H9 (cell line): ENCODE measurements at regions not wholly inside any gene's neighbourhood (a gene's known extent, or its start where the extent isn't known, plus 50 kb on each side); places are given as distances from the start of the nearest gene placed in this dataset.

ENCODE experiments used
- DNase-seq: peaks from one replicate; pipeline ENCODE4 v3.0.0-alpha.2; 2017
- H2AFZ ChIP-seq: one replicate; pipeline ENCODE4 v1.6.1; 2013; ENCODE audit warnings: mild to moderate bottlenecking, low read length, control low read depth, moderate library complexity
- H2AK5ac ChIP-seq: 2 replicates; pipeline ENCODE4 v1.6.1; 2013; ENCODE audit warnings: low read length, control low read depth, mixed read lengths; ENCODE audit not compliant: insufficient read length
- H2BK120ac ChIP-seq: one replicate; pipeline ENCODE4 v1.6.1; 2013; ENCODE audit warnings: low read depth, mild to moderate bottlenecking, low read length, control low read depth, inconsistent platforms; ENCODE audit not compliant: poor library complexity, severe bottlenecking
- H2BK12ac ChIP-seq: 2 replicates; pipeline ENCODE4 v1.6.1; 2013; ENCODE audit warnings: low read length, control low read depth, mixed read lengths, low read depth; ENCODE audit not compliant: insufficient read length
- H2BK15ac ChIP-seq: 2 replicates; pipeline ENCODE4 v1.6.1; 2013; ENCODE audit warnings: low read depth, low read length, control low read depth
- H2BK20ac ChIP-seq: one replicate; pipeline ENCODE4 v1.6.1; 2013; ENCODE audit warnings: low read depth, mild to moderate bottlenecking, low read length, control low read depth, inconsistent platforms; ENCODE audit not compliant: poor library complexity, severe bottlenecking
- H2BK5ac ChIP-seq: 2 replicates; pipeline ENCODE4 v1.6.1; 2013; ENCODE audit warnings: low read length, control low read depth, mixed read lengths; ENCODE audit not compliant: insufficient read length
- H3K14ac ChIP-seq: 2 replicates; pipeline ENCODE4 v1.6.1; 2013; ENCODE audit warnings: low read length, control low read depth; ENCODE audit not compliant: insufficient read depth
- H3K18ac ChIP-seq: 2 replicates; pipeline ENCODE4 v1.6.1; 2013; ENCODE audit warnings: low read depth, mild to moderate bottlenecking, mixed read lengths, low read length, control low read depth; ENCODE audit not compliant: insufficient read length
- H3K23ac ChIP-seq: 2 replicates; pipeline ENCODE4 v1.6.1; 2013; ENCODE audit warnings: low read length, control low read depth, mixed read lengths, low read depth; ENCODE audit not compliant: insufficient read length
- H3K23me2 ChIP-seq: 2 replicates; pipeline ENCODE4 v1.6.1; 2013; ENCODE audit warnings: low read depth, mild to moderate bottlenecking, mixed read lengths, low read length, control low read depth; ENCODE audit not compliant: insufficient read length, poor library complexity, severe bottlenecking
- H3K27ac ChIP-seq: 2 replicates; pipeline ENCODE4 v1.5.1; 2013; ENCODE audit warnings: low read length, control low read depth, mixed read lengths, low read depth; ENCODE audit not compliant: insufficient read length
- H3K27me3 ChIP-seq: 2 replicates; pipeline ENCODE4 v1.6.1; 2013; ENCODE audit warnings: low read length, control low read depth, inconsistent platforms; ENCODE audit not compliant: insufficient read depth
- H3K4ac ChIP-seq: 2 replicates; pipeline ENCODE4 v1.6.1; 2013; ENCODE audit warnings: low read depth, mild to moderate bottlenecking, control low read depth, inconsistent platforms, low read length, moderate library complexity
- H3K4me1 ChIP-seq: 2 replicates; pipeline ENCODE4 v1.6.1; 2013; ENCODE audit warnings: low read length, control low read depth, inconsistent platforms; ENCODE audit not compliant: insufficient read depth
- H3K4me2 ChIP-seq: 2 replicates; pipeline ENCODE4 v1.6.1; 2013; ENCODE audit warnings: low read length, control low read depth, mixed read lengths; ENCODE audit not compliant: insufficient read length, insufficient read depth
- H3K56ac ChIP-seq: 2 replicates; pipeline ENCODE4 v1.6.1; 2013; ENCODE audit warnings: low read depth, mild to moderate bottlenecking, mixed read lengths, low read length, control low read depth; ENCODE audit not compliant: insufficient read length
- H3K79me1 ChIP-seq: 2 replicates; pipeline ENCODE4 v1.6.1; 2013; ENCODE audit warnings: low read depth, mild to moderate bottlenecking, moderate library complexity, low read length, control low read depth, inconsistent platforms; ENCODE audit not compliant: insufficient read depth, poor library complexity, severe bottlenecking
- H3K79me2 ChIP-seq: 2 replicates; pipeline ENCODE4 v1.6.1; 2013; ENCODE audit warnings: low read length, control low read depth, inconsistent platforms; ENCODE audit not compliant: insufficient read depth
- H3K9ac ChIP-seq: 2 replicates; pipeline ENCODE4 v1.6.1; 2013; ENCODE audit warnings: low read length, control low read depth, mixed read lengths; ENCODE audit not compliant: insufficient read length; ENCODE audit errors: extremely low read depth
- H3K9me3 ChIP-seq: one replicate; pipeline ENCODE4 v1.6.1; 2013; ENCODE audit warnings: low read depth, low read length, inconsistent platforms; ENCODE audit not compliant: control insufficient read depth
- H3T11ph ChIP-seq: one replicate; pipeline ENCODE4 v1.6.1; 2013; ENCODE audit warnings: mild to moderate bottlenecking, low read length, control low read depth, inconsistent platforms
- H4K20me1 ChIP-seq: one replicate; pipeline ENCODE4 v1.6.1; 2013; ENCODE audit not compliant: control insufficient read depth, insufficient read length, insufficient read depth
- H4K5ac ChIP-seq: 2 replicates; pipeline ENCODE4 v1.6.1; 2013; ENCODE audit warnings: low read depth, mild to moderate bottlenecking, mixed read lengths, low read length, control low read depth; ENCODE audit not compliant: insufficient read length
- H4K8ac ChIP-seq: replicated peaks from 2 replicates; pipeline ENCODE4 v1.6.1; 2013; ENCODE audit warnings: low read length, control low read depth, mixed read lengths, low read depth; ENCODE audit not compliant: insufficient read length
- H4K91ac ChIP-seq: 2 replicates; pipeline ENCODE4 v1.6.1; 2013; ENCODE audit warnings: low read depth, mild to moderate bottlenecking, moderate library complexity, mixed read lengths, low read length, control low read depth; ENCODE audit not compliant: insufficient read length
- H3K27ac Mint-ChIP-seq, 3 experiments: 2 replicates in 2 of 3; 3 replicates in 1 of 3; pipeline ENCODE4 v1.8.0; 2020 to 2021; ENCODE audit warnings: mixed read lengths in 3 of 3, mild to moderate bottlenecking in 1 of 3, moderate library complexity in 1 of 3
- H3K27me3 Mint-ChIP-seq: 2 replicates; pipeline ENCODE4 v1.8.0; 2021; ENCODE audit warnings: low read depth, mild to moderate bottlenecking, moderate library complexity, mixed read lengths
- H3K36me3 Mint-ChIP-seq, 3 experiments: 2 replicates in 2 of 3; 3 replicates in 1 of 3; pipeline ENCODE4 v1.8.0; 2020 to 2021; ENCODE audit warnings: low read depth in 3 of 3, mixed read lengths in 3 of 3; ENCODE audit not compliant: insufficient read depth in 1 of 3
- H3K4me1 Mint-ChIP-seq, 2 experiments: 2 replicates each; pipeline ENCODE4 v1.8.0; 2020; ENCODE audit warnings: mixed read lengths in 2 of 2
- H3K4me3 Mint-ChIP-seq, 2 experiments: 2 replicates in 1 of 2; 3 replicates in 1 of 2; pipeline ENCODE4 v1.8.0; 2020 to 2021; ENCODE audit warnings: mild to moderate bottlenecking in 2 of 2, mixed read lengths in 2 of 2, moderate library complexity in 1 of 2
- H3K9me3 Mint-ChIP-seq, 2 experiments: 2 replicates in 1 of 2; 3 replicates in 1 of 2; pipeline ENCODE4 v1.8.0; 2020; ENCODE audit warnings: mild to moderate bottlenecking in 2 of 2, mixed read lengths in 2 of 2, moderate library complexity in 1 of 2
- CTCF ChIP-seq: fragments of 200-600 bp; sonication (generic); conservative IDR thresholded peaks from 3 replicates; pipeline ENCODE4 v1.8.0; 2021; ENCODE audit warnings: antibody characterized with exemption, mild to moderate bottlenecking
- WGBS: extraction: QIAGEN DNeasy Blood & Tissue Kit; methylation state at CpG from one replicate; pipeline ENCODE4 v1.1.7; 2013; ENCODE audit warnings: missing lambda C conversion rate, low lambda C conversion rate, mixed read lengths; ENCODE audit not compliant: insufficient read length; ENCODE audit errors: extremely low coverage; 5-methylcytosine and 5-hydroxymethylcytosine counted together

- Histone ChIP-seq H3K79me1 (no peaks in the 10 kb centered on the region), H2BK15ac (no peak overlapping the region), H3K23me2 (no peaks in the 10 kb centered on the region), H3K14ac (no peak overlapping the region), H3K9me3 (no peaks in the 10 kb centered on the region), H3K4ac (no peak overlapping the region), H3K18ac (no peak overlapping the region), H3K9ac (no peak overlapping the region), H3K56ac (no peak overlapping the region), H4K5ac (no peak overlapping the region), H2BK120ac (no peak overlapping the region), H2AFZ (no peak overlapping the region), H2AK5ac (no peak overlapping the region), H3K79me2 (no peaks in the 10 kb centered on the region), H3K4me2 (no peak overlapping the region), H3K4me1 (no peaks in the 10 kb centered on the region), H3K27me3 (no peaks in the 10 kb centered on the region), H4K8ac (no peak overlapping the region), H4K20me1 (no peaks in the 10 kb centered on the region), H4K91ac (no peak overlapping the region), H2BK20ac (no peak overlapping the region), H3T11ph (no peak overlapping the region), H2BK12ac (no peak overlapping the region), H2BK5ac (no peak overlapping the region), H3K27ac (no peak overlapping the region), H3K23ac (no peak overlapping the region)
- TF ChIP-seq CTCF = no peak
- Mint-ChIP-seq H3K4me1 (no peaks in the 10 kb centered on the region), H3K4me3 (no peak overlapping the region), H3K27ac (no peak overlapping the region), H3K27me3 (peaks cover 5% of the 10 kb centered on the region), H3K36me3 (no peaks in the 10 kb centered on the region), H3K9me3 (peaks cover 0 to 54% of the 10 kb centered on the region in 2 experiments; a peak in 3 of 5 replicates)
- no CpG with 5 or more reads among the region's 6 CpGs for WGBS
- no peak for DNase-seq
These were observed 90.3 kb upstream of the TBL1X start for GRCh38 chrX:9374555-9374954.
